ENCODE measurements at regions not wholly inside any gene's neighbourhood (a gene's known extent, or its start where the extent isn't known, plus 50 kb on each side); places are given as distances from the start of the nearest gene placed in this dataset.

DNA sequence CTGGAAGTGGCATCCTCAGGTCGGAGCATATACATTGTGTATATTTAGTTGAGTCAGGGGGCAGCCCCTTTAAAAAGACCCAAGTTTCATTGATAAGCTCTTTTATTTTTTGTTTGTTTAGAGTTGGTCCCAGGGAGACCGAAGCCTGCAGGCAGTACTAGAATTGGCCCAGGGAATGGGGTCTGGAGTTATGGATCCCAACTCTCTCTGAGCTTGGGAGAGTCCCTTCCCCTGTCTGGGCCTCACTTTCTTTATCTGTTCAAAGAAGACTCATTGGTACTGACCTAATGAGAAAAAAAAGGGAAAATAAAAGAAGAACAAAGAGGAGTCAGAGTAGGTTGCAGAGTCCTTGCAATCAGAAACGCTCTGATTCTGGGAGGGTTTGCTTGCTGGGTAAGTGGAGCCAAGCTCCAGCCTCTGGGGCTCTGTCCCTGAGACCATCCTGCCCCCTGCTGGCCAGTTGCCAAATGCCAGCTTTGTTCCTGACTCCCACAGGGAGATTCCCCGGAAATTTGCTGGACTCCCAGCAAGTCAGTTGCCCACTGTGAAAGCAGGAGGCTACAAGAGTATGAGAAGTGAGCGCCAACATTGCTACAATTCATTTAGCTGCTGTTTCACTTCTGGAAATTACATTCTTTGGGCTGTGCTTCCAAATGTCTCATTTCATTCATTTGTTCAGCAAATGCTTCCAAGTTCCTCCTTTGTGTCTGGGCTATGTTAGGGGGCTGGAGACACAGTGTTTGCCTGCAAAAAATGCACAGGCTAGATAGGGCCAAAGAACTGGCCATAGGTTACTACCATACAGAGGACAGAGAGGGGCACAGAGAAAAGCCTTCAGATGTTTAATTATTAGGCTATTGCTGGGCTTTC is 156.2 kb downstream of the MELK start:
- DNase-seq (ENCODE audit: low read depth in 1 of 2, low spot score in 1 of 2), result peak; percentile 26 to 45

DNA sequence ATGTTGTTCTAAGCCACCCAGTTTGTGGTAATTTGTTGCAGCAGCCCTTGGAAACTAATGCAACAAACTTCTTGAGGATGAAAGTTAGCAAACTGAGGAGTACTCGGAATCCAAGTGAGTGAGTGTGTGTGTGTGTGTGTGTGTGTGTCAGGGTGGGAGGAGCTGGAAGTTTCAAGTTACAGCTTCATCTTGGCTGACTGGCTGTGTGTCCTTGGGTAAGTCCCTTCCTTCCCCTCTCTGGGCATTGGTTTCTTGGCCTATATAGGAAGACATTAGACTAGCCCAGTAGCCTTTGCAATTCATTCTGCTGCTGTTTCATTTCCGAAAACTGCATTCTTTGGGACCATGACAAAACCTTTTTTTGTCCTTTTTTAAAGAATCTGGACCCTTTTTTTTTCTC is 157.2 kb downstream of the MELK start:
- no peak for DNase-seq (ENCODE audit: low read depth in 1 of 2, low spot score in 1 of 2)

DNA sequence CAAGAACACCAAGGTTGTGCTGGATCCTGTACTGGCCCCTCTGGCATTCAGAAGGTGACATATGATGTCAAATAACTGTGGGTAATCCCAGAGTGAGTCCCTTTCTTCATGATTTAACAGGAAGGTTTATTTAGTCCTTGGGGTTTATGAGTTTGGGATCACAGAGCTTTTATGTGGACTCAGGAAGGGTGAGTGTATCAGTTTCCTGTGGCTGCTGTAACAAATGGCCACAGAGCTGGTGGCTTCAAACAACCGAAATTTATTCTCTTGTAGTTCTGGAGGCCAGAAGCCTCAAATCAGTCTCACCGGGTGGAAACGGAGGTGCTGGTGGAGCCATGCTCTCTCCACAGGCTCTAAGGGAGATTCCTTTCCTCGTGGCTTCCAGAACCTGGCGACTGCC is 157.7 kb downstream of the MELK start:
- no peak for DNase-seq (ENCODE audit: low read depth in 1 of 2, low spot score in 1 of 2)

DNA sequence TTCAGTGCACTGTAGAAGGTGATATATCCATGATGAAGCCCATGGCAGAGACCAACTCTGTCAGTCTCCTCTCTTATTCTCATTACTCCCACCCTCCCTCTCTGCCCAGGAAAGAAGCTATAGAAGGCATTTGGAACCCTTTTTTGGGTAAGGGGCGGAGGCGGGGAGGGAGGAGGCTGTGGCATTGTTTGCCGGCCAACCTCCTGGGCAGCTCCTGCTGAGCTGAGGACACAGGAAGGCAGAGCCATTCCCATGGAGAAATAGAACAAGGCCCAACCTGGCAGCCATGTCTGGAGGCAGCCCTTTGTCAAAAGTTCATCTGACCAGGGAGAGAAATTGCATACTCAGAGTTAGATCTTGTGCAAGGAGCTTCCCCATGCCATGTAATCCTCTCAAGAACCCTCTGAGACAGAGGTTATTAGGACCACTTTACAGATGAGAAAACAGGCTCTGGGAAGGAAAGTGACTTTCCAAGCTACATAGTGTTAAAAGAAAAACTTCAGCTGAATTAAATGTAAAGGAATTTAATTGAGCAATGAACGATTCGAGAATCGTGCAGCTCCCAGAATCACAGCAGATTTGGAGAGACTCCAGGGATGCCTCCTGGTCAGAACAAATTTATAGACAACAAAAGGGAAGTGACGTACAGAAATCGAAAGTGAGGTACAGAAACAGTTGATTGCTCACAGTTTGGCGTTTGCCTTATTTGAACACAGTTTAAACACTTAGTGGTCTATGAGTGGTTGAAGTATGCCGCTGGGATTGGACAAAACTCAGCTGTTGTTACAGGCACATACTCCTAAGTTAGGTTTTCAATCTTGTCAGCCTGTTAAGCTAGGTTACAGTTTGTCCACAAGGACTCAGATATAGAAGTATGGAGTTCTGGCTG is 158.6 kb downstream of the MELK start:
- no peak for DNase-seq (ENCODE audit: low read depth in 1 of 2, low spot score in 1 of 2)

DNA sequence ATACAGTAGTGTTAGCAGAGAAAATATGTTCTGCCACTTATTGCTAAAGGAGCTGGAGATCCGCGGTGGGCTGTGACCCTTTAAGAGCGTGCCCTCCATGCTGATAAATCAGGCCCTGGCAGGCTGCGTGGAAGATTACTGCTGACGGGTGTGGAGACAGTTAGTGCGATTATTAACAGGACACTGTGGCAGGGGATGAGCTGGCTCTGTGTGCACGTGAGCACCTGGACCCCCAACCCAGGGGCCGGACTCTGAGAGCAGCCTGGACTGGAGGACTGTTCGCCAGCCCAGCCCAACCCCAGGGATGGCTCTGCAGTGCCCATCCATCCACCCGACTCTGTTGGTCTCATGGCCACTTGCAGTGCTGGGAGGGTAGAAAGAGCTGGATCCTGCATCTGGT is 162.0 kb downstream of the MELK start:
- no peak for DNase-seq (ENCODE audit: low read depth in 1 of 2, low spot score in 1 of 2)

DNA sequence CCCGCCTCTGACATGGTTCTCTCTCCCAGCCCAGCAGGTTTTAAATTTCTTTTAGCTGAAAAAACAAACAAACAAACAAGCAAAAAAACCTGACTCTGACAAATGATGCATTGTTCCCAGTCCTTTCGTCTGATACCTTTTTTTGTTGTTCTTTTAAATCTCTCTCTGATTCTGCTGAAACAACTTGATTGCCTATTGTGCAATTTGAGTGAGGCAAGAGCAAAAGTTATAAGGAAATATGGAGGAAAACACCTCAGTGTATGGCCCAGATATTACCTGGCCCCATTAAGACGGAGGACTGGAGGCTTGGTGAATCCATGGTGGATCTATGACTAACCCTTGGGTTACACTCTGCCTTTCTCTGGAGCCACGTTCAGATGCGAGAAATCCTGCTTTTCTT is 164.0 kb downstream of the MELK start:
- DNase-seq (ENCODE audit: low read depth in 1 of 2, low spot score in 1 of 2), result no peak

DNA sequence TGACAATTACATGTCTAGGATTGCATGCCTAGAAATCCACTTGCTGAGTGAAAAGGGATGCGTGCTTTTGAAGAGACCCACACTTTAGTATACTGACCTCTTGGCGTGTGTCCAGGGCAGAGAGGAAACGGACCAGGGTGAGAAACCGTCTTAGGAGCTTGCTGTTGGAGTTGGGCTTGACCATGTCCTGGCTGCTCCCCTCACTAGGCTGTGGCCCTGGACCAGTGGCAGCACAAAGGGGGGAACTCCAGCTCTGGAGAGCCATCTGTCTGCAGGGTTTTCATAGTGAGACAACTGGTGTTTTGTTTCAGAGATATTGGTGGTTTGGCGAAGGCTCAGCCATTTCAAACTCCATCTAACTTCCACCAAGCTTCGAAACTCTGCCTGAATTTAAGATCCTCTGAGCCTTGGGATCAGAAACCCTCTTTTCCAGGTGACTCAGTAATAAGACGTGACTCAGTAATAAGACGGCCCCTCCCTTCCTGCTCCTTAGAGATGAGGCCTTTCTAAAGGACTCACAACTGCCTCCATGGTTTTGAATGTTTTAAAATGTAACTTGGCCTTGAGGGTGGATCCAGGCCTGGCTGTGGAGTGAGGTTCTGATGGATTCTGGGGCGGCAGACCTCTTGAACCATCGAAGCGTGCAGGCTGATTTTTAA is 165.8 kb downstream of the MELK start:
- no peak for DNase-seq (ENCODE audit: low read depth in 1 of 2, low spot score in 1 of 2)

DNA sequence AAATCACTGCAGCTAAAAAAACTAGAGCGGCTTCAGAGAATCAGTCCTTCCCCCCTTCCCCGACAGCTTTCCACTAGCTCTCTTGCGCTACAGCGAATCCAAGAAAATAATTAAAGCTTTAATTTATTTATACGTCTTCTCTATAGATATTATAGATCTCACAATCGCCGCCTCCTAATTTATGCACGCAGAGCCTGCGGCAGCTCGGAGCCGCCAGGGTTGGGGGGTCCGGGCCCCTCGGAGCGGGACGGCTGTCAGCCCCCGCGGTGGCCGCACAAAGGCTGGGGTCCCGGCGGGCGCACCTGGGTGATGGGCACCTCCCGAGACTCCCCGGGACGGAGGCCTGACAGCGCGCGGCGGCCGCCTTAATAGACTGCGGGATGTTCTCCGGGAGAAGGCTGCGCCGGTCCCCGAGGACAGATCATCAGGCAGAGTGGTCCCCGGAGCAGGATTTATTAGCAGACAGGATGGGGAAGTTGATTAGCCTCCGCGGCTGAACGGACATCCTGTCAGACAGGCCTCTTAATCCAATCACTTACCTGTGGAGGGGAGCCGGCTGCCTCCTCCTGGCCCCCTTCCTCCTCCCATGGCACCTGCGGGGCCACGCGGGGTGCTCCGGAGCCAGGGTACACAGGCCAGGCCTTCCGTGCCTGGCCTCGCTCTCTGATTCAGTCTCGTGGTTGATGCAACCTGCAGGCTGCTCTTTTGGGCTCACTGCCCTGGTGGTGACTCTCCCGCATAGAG is 166.8 kb downstream of the MELK start:
- no peak for DNase-seq (ENCODE audit: low read depth in 1 of 2, low spot score in 1 of 2)

DNA sequence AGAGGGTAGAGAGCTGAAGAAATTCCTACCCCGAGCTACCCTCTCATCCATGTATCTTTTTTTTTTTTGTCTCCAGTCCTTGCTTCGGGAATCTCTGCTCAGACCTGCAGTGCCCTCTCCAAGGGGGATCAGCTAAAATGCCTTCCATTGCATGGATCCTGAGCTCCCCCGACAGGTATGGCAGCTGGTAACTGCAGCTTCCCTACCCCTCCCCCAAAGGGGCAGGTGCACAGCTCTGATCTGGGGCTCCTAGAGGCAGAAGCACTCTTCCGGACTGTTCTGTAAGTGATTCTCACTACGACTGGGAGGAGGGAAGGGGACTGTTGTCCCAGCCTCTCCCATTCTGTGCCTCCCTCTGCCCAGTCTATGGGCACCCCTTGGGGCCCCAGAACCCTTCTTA is 169.6 kb downstream of the MELK start:
- DNase-seq (ENCODE audit: low read depth in 1 of 2, low spot score in 1 of 2), result no peak

DNA sequence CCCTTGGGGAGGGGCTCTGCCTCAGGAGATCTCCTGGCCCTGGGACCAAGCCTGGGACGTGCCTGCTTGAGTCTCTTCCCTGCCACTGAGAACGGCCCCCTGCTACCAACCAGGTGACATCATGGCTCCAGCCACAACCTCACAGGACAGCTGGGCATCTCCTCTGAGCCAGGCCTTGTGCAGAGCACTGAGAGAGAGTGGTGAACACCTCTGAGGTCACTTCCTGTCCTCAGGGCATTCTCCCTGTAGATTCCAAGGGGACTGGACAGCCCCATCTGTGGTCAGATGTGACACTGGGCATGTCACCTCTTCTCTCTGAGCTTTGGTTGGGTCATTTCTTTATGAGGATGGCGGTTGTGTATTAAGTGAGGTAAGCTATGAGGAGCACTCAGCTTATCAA is 172.0 kb downstream of the MELK start:
- no peak for DNase-seq (ENCODE audit: low read depth in 1 of 2, low spot score in 1 of 2)

DNA sequence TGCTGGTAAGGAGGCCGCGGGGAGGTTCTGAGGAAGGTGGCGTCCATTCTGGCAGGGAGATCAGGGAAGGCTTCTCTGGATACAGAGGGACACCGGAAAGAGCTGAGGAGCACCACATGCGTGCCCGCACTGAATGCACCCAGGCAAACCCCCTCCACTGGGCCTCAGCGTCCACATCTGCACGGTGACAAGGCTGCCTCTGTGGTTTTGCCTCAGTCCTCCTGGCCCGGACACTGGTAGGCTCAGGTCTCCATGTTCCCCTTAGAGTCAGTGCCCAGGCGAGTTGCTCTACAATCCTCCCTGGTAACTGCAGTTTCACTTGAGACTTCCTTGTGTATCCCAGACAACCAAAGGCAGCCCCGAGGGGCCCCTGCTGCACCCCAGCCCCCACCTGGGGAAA is 173.3 kb downstream of the MELK start:
- DNase-seq (ENCODE audit: low read depth in 1 of 2, low spot score in 1 of 2), result no peak

DNA sequence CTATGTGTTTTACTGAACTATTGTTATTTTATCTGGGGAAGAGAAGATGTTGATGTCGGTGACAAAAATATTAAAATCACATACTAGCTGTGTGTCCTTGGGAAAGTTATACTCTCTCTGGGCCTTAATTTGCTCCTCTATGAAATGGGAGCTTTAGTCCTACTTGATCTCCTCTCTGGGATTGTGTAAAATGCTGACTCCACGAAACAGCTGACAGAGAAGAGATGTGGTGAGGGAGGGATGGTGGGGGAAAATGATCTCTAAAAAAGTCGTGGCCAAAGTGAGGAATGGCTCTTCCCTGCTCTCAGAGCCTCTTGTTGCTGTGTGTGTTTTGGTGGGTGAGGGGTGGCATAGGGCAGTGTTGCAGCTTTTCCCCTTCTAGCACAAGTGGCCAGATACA is 173.7 kb downstream of the MELK start:
- DNase-seq (ENCODE audit: low read depth in 1 of 2, low spot score in 1 of 2), result no peak

DNA sequence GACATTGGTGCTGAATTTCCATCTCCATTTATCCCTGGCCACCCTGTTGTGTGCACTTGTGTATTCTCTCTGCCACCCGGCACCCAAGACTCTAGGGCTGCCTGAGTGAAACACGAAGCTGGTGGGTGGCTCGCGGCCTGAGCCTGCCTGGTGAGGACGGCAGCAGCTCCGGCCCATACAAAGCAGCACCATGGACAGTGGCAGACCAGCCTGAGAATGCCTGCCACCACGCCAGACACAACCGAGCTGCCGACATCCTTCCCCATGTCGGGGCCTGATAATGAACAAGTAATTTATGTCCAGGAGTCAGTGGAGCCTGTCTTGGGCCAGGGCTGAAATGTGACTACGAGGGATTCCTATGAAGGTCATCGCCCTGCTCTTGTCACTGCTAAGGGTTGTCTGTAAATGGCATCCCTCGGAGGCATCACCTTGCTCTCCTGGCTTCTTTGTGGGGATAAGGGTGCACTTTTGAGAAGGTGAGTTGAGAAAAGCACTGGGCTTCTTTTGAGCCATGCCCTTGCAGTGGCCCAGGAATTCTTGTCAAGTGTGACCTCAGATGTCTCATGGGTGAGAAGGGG is 175.7 kb downstream of the MELK start:
- DNase-seq (ENCODE audit: low read depth in 1 of 2, low spot score in 1 of 2), result no peak

DNA sequence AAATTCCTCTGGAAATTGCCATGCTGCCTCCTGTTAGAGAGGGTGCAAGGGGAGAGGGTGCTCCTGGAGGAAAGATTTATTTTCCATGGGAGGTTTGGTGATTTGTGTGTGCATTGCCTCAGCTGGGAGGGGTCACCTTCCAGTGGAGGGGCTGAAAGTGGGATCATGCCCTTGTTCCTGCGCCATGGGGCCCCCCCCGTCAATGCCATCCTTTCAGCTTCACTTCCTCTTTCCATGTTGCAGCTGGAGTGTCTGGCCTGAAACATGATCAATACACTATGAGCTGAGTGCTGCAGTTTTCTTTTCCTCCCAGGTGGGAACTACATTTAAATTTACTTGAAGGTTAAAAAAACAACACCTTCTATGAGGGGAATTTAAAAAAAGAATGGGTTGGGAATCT is 176.8 kb downstream of the MELK start:
- no peak for DNase-seq (ENCODE audit: low read depth in 1 of 2, low spot score in 1 of 2)

DNA sequence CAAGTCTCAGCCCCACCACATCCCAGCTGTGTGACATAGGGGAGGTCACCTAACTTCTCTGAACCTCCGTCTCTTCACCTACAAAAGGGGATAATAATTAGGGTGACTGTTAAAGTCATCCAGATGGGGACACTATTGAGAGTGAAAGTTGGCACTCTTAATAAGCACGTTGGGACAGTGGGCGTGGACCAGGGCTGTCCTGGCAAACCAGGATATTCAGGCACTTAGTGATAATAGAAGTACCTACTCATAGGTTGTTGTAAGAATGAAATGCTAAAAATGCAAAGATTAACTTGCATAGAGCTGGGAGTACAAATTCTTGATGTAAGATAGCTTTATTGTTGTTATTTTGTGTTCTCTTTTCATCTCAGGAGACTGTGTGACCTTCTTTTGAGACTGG is 177.9 kb downstream of the MELK start:
- no peak for DNase-seq (ENCODE audit: low read depth in 1 of 2, low spot score in 1 of 2)

DNA sequence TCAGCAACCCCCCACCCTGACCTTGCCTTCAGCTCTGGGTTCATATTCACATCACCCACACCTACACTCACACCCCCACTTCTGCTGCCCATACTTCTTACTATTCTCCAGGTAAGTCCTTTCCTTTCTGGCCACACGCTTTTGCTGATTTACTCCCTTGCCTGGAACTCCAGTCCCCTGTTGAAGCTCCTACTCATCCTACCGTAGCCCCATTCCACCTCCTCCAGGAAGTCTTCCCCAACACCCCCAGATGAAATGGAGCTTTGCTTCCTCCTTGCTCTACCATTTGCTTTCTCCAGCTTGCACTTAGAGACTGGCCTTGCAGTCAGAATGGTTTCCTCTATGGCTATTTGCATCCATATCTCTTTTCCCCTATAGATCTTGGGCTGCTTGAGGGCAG is 182.3 kb downstream of the MELK start:
- DNase-seq (ENCODE audit: low read depth in 1 of 2, low spot score in 1 of 2), result no peak

DNA sequence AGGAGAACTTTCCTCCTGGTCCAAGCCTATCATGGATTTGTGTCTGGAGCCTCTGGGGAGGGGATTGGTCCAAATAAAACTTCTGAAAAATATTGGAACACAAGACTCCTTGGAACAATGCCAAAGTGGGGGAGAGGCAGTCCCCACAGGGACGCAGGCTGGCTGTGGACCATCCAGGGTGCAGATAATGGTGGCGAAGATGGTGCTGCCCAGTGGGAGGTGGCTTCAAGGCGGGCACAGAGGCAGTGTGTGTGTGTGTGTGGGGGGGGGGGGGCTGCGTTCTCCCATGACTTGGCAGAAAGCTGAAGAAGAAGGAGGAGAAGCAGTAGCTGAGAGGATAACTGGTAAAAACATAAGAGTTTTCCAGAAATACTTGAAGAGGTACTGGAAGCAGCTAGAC is 186.4 kb downstream of the MELK start:
- DNase-seq (ENCODE audit: low read depth in 1 of 2, low spot score in 1 of 2), result no peak

DNA sequence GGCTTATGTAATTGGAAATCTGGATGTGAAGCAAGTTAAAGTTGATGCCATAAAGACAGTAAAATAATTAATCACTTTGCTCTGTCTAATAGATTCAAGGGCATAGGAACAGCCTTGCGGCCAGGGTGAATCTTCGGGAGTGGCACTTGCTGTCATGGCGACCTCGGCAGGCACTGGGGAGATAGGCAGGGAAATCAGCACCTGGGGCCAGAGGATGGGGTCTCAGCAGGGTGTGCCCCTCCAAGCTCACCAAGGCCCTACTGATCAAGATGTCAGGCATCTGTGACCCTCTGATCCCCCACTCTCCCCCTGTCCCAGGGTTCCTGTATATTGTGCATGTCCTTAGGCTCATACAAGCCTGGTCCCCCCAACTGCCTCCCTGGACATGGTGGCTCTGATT is 187.3 kb downstream of the MELK start:
- DNase-seq (ENCODE audit: low read depth in 1 of 2, low spot score in 1 of 2), result no peak

DNA sequence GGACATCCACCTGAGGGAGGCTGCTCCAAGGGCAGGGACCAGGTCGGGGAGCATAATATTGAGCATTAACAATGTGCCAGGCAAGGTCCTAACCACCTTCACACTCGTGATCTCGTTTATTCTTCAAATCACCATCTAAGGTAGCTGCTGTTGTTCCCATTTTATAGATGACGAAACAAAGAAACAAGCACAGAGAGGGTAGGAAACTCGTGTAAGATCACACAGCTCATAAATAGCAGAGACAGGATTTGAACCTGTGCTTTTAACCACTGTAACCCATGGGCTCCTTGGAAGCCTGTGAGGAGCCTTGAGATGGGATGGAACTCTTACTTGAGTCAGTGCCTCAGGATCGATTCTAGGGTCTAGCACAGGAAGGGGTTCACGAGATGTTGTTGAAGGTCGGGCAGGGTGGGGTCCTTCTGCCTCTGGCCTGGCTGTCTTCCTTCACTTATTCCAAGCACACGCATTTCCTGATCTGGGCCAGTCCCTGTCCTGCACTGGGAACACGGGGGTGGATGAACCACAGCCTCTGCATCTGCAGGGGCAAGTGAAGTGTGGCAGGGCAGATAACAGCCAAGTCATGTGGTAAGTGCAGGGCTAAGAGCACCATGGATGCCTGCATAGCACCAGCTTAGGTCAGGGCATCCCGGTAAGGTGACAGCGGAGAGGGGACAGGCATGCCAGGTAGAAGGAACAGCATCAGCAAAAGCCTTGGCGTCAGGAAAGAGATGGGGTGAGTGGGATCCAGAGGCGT is 188.1 kb downstream of the MELK start:
- DNase-seq (ENCODE audit: low read depth in 1 of 2, low spot score in 1 of 2), result no peak

DNA sequence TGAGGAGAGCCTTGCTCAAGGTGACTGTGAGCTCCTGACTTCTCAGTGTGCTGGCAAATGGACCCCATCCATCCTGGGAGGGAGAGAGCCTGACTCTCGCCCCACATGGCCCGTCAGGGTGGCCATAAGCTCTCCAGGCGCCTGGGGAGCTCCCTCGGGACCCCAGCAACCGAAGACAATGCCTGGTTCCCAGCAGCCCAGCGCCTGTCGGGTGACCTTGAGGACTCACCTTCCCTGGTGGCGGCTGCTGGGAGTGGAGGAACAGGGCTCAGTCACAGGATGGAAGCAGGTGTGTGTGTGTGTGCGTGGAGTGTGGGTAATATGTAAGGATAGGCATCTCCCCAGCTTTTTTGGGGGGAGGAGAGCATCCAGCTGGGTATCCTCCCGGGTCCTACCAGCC is 190.3 kb downstream of the MELK start:
- DNase-seq (ENCODE audit: low read depth in 1 of 2, low spot score in 1 of 2), result no peak
